Lower leg skin (tissue), 4 donors: ENCODE measurements at regions not wholly inside any gene's neighbourhood (a gene's known extent, or its start where the extent isn't known, plus 50 kb on each side); places are given as distances from the start of the nearest gene placed in this dataset.
"Not testable (repeated sequence)": the region's sequence is repeated elsewhere in the genome, so short reads cannot be mapped to it uniquely, and the experiment has no call there.

Source experiments
- DNase-seq, 2 donors: peaks; one replicate each; pipeline ENCODE4 v3.0.0-alpha.2; 2019; ENCODE audit warnings: low spot score in 2 of 2
- H3K4me3 ChIP-seq: fragments of 200-600 bp; sonication (generic); 2 replicates; pipeline ENCODE4 v1.5.1; 2017; ENCODE audit warnings: mild to moderate bottlenecking, low read depth; ENCODE audit not compliant: poor library complexity, severe bottlenecking
- POLR2A ChIP-seq, 2 donors: fragments of 450-650 bp; IDR thresholded peaks; one replicate each; pipeline ENCODE4 v1.6.1; 2016 to 2017; ENCODE audit warnings: antibody characterized with exemption in 2 of 2, mild to moderate bottlenecking in 1 of 2, moderate library complexity in 1 of 2
- WGBS, 2 donors: methylation state at CpG; one replicate each; pipeline ENCODE4 v1.1.5; 2018; 5-methylcytosine and 5-hydroxymethylcytosine counted together
- intact Hi-C: fragments of 100-400 bp; cut with DNase I; formaldehyde crosslinking; loops from one replicate; pipeline ENCODE4 v1.15.0; 2023; ENCODE audit warnings: low total_unique reads
- TF ChIP-seq, protein P1 (sequence below), 3 donors: fragments of 450-650 bp; IDR thresholded peaks; one replicate each; pipeline ENCODE4 v1.5.1; 2016; ENCODE audit warnings: antibody characterized with exemption in 3 of 3, mild to moderate bottlenecking in 3 of 3, moderate library complexity in 2 of 3

DNA sequence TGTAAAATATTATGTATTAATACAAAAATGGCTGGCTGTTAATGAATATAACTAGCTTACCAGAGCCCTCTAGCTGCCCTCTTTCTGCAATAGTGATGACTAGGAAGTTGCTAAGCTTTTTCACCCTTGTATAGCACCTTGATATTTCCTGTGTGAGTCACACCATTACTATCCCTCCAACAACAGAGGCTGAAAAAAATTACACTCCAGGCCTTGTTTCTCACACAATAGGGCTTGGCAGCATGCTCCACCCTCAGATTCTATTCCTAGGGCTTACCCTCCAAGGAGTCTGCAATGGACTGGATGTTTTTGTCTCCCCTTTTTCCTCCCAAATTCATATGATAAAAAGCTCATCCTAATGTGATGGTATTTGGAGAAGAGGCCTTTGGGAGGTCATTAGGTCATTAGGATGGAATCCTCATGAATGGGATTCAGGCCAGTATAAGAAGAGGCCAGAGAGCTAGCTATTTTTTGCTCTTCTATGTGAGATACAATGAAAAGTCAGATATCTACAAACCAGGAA is 184.6 kb upstream of the MAP1B start:
- DNase-seq, result no peak
- TF ChIP-seq POLR2A (IDR thresholded peaks at IDR 0.05), result no peak
- intact Hi-C loops, result no loop called here
- H3K4me3 ChIP-seq, result no peak overlapping the region

DNA sequence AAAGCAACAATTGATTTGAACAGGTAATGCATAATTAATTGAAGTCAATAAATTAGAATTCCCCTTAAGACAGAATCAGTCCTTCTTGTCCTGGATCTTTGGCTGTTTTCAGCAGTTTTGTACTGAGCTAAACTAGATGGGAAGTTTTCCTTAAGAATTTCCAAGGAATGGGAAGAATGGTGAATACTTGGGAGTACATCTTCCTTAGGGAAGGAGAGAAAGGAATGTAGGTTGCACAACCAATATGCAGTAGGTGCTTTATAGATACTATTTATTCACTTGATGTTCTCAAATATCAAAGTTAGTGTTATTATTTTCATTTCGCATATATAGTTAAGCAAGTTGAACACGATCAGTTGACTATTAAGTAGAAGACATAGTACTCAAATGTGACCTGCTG is 183.5 kb upstream of the MAP1B start:
- no peak overlapping the region for H3K4me3 ChIP-seq
- intact Hi-C loops, result no loop called here
- no peak for DNase-seq
- WGBS, 2 donors, result 93 to 95% methylated on average over 2 of the region's 2 CpGs
- TF ChIP-seq POLR2A (IDR thresholded peaks at IDR 0.05), result no peak
- TF ChIP-seq, protein P1, sequence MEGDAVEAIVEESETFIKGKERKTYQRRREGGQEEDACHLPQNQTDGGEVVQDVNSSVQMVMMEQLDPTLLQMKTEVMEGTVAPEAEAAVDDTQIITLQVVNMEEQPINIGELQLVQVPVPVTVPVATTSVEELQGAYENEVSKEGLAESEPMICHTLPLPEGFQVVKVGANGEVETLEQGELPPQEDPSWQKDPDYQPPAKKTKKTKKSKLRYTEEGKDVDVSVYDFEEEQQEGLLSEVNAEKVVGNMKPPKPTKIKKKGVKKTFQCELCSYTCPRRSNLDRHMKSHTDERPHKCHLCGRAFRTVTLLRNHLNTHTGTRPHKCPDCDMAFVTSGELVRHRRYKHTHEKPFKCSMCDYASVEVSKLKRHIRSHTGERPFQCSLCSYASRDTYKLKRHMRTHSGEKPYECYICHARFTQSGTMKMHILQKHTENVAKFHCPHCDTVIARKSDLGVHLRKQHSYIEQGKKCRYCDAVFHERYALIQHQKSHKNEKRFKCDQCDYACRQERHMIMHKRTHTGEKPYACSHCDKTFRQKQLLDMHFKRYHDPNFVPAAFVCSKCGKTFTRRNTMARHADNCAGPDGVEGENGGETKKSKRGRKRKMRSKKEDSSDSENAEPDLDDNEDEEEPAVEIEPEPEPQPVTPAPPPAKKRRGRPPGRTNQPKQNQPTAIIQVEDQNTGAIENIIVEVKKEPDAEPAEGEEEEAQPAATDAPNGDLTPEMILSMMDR (IDR thresholded peaks at IDR 0.05), result no peak

DNA sequence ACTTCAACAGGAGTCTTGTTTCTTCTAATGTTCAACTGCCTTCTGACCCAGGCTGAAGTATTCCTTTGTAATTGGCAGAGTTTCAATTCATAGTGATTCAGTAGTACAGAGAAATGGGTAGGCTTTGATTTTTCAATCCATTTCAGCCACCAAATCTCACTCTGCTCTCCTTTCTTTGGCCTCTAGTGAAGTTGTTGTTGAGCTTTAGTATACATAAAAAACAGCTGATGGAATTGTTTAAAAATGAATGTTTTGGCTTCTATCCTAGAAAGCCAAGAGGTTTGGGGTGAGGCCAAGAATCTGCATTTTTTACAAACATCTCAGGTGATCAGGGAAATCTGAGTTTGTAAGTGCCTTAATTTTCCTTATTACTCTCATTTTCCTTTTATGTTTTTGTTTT is 182.9 kb upstream of the MAP1B start:
- TF ChIP-seq, protein P1 (IDR thresholded peaks at IDR 0.05), result no peak
- no peak for TF ChIP-seq POLR2A (IDR thresholded peaks at IDR 0.05)
- DNase-seq, result no peak
- intact Hi-C loops, result no loop called here

DNA sequence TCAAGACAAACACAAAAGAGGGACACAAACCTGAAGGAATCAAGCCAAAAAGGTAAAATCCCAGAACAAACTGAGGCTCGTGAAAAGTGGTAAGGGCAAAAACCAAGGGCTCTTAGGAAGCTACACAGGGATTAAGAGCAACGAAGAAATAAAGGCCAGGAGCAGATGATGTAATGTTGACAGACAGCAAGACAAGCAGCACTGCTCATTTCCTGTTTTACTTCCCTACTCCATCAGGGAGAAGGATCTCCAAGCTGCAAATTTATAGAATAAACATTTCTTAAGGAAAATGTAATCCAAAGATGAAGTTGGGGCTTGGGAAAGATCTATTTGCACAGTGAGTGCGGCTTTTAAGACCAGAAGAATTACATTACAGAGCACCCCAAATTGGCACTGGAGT is 182.3 kb upstream of the MAP1B start:
- no peak for TF ChIP-seq POLR2A (IDR thresholded peaks at IDR 0.05)
- TF ChIP-seq, protein P1 (IDR thresholded peaks at IDR 0.05), result no peak
- intact Hi-C loops, result no loop called here
- no peak overlapping the region for H3K4me3 ChIP-seq
- 54 to 56% methylated on average over 3 of the region's 3 CpGs for WGBS, 2 donors
- DNase-seq, result no peak

More for the DNA sequence above, 182.9 kb upstream of the MAP1B start:
- H3K4me3 ChIP-seq, result no peak overlapping the region

DNA sequence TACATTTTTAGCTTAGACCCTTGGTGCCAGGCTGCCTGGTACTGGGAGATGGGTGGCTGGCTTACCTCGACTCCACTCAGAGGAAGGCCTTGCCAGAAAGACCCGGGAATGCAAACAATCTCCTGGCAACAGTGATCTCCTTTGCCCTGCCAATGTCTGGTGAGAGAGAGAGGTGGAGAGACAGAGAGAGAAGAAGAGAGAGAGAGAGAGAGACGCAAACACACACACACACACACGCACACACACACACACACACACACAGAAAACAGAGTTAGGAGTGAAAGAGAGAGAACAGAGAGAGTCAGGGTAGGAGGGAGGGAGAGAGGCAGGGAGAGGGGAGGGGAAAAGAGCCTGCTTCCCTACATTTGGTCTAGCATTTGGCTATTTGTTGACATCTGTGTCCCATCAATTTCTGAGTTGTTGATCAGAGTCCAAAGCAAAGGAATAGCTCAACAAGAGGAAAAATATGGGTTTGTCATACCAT is 181.6 kb upstream of the MAP1B start:
- DNase-seq, result no peak
- no peak overlapping the region for H3K4me3 ChIP-seq
- WGBS, 2 donors, result 31 to 42% methylated on average over 4 of the region's 4 CpGs
- TF ChIP-seq POLR2A (IDR thresholded peaks at IDR 0.05), result no peak
- TF ChIP-seq, protein P1 (IDR thresholded peaks at IDR 0.05), result no peak
- intact Hi-C loops, result no loop called here

DNA sequence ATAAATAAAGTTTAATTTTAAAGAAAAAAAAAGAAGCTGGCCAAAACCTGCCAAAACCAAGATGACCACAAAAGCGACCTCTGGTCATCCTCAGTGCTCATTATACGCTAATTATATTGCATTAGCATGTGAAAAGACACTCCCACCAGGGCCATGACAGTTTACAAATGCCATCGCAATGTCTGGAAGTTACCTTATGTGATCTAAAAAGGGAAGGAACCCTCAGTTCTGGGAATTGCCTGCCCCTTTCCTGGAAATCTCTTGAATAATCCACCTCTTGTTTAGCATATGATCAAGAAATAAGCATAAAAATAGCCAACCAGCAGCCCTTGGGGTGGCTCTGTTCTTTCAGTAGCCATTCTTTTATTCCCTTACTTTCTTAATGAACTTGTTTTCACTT is 178.3 kb upstream of the MAP1B start:
- DNase-seq, result no peak
- 73 to 91% methylated on average over 3 of the region's 3 CpGs for WGBS, 2 donors
- intact Hi-C loops, result no loop called here
- TF ChIP-seq, protein P1 (IDR thresholded peaks at IDR 0.05), result no peak
- TF ChIP-seq POLR2A (IDR thresholded peaks at IDR 0.05), result no peak
- no peak overlapping the region for H3K4me3 ChIP-seq

DNA sequence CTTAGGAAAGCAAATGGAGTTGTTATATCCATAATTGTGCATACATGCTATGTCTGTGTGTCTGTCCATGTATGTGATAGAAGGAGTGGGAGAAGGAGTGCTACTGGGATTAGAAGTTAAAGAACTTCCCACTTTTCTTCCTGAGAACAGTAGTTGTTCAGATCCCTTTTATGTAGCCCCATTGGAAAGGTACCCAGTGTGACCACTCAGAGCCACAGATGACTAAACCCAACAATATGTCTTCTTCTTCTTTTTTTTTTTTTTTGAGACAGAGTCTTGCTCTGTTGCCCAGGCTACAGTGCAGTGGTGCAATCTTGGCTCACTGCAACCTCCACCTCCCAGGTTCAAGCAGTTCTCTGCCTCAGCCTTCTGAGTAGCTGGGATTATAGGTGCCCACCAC is 176.7 kb upstream of the MAP1B start:
- H3K4me3 ChIP-seq, DNase-seq, intact Hi-C loops: not testable (repeated sequence)
